Dedifferentiated amniotic fluid mesenchymal stem cell (primary cell): ENCODE measurements at regions not wholly inside any gene's neighbourhood (a gene's known extent, or its start where the extent isn't known, plus 50 kb on each side); places are given as distances from the start of the nearest gene placed in this dataset.

Experiments
- DNase-seq: peaks from one replicate; pipeline ENCODE4 v3.0.0-alpha.2; 2016; ENCODE audit errors: extremely low spot score

DNA sequence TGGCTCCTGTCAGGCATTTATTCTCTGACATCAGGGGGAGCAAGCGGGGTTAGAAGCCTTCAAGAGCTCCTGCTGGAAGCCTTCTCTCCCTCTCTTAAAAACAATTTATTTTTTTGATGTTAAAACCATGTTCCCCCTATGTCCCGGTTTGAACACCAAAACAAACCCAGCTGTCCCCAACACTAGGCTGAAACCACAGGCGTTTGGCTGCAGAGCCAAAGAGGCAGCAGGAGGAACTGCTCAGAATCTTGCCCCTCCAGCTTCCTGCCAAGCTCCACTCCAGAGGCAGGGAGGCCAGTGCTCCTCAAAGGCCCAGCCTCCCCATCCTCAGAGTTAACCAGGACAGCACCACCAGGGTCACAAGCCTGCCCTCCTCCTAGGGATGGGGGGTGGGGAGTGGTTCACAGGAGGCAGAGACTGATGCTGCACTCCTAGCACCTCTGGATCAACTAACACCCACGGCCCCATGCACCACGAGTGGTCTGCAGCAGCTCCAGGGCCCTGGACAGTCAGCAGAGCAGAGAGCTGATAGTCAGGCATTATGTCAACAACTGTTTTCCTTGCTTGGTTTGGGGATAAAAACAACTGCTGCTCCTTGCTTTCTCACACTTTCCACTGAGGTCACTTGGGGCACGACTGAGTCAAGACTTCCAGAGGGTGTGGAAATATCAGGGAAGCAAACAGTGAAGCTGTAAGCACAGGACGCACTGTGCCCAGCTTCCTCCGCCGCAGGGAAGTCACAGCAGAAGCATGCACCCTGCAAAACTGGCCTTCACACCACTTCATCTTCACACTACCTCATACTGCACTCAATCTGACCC, 96.5 kb upstream of the ADRA1B start:
- DNase-seq: no peak

DNA sequence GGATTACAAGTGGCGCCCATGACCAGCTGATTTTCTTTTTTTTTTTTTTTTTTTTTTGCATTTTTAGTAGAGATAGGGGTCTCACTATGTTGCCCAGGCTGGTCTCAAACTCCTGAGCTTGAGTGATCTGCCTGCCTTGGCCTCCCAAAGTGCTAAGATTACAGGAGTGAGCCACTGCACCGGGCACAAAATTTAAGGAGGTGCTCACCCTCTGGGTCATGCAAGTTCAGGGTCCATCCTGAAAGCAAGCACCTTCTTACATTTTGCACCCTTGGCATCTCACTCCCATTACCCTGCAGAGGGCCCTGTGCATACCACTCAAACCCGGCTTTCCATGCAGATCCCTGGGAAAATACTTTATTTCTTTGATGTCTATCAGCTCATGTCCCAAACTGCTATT, 95.6 kb upstream of the ADRA1B start:
- no peak for DNase-seq

DNA sequence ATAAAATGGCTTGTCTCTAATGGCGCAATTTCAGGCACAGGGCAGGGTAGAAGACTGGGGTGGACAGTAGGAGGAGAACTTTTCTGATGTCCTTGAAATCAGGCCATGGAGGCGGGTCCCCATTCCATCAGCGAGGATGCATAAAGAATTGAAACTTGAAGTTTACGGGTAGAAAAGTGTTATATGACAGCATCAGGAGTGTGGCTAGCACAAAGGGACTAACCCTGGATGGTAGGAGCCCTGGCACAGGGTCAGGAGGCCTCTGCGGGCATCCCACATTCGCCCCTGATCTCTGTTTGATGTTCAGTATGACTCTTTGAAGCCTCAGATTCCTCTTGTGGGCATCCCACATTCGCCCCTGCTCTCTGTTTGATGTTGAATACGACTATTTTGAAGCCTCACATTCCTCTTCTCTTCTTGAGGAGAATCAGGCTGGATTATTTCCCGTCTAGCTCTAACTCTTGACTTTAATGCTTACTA, 94.8 kb upstream of the ADRA1B start:
- no peak for DNase-seq

DNA sequence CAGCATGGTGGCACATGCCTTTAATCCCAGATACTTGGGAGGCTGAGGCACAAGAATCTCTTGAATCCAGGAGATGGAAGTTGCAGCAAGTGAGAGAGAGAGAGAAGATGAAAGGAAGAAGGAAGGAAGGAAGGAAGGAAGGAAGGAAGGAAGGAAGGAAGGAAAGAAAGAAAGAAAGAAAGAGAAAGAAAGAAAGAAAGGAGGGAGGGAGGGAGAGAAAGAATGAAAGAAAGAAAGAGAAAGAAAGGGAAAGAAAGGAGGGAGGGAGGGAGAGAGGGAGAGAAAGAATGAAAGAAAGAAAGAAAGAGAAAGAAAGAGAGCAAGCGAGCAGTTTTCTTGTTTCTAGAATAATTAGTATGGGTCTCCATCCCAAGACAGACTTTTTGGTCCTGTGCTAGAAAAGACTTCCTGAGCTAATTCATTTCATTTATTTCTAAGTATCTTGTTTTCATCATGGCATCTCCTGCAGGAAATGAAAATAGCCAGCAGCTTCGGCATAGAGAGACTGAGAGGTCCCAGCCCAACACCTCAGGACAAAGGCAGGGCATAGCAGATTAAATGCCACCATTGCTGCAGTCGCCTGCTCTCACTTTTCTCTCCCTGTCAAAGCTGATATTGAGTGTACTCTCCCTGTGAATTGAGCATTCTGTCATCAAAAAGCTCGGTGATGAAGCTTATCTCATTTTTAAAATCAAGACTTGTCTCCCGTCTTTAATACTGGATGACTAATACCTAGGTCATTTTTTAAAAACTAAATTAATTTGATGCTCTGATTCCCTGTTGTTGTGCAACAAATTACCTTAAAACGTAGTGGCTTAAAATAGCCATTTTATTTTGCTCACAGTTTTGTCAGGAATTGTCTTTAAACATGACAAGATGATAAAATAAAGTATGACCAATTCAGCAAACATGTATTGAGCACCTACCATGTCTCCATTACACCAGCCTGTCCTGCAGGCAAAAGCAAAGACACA, 91.8 kb upstream of the ADRA1B start:
- no peak for DNase-seq

DNA sequence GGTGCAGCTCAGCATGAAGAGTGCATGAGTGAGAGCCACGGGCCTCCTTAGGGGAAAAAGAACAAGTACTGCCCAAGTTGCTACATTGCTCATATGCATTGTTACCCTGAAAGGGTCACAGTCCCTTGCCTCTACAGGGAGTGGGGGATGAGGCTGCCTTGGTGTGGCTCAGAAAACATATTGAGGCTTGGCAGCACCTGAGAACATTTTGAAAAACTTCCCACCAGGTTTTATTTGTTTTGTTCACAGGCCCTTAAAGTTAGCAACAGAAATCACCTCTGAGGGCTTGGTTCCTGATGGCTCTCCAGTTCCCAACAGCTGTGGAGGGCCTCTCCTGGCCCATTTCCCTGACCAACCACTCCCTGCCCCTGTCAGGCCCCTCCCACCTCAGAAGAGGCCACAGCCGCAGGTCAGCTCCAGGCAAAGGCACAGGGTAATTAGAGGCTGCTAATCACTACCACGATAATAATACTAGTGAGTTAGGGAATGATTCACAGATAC, 90.7 kb upstream of the ADRA1B start:
- DNase-seq: no peak

DNA sequence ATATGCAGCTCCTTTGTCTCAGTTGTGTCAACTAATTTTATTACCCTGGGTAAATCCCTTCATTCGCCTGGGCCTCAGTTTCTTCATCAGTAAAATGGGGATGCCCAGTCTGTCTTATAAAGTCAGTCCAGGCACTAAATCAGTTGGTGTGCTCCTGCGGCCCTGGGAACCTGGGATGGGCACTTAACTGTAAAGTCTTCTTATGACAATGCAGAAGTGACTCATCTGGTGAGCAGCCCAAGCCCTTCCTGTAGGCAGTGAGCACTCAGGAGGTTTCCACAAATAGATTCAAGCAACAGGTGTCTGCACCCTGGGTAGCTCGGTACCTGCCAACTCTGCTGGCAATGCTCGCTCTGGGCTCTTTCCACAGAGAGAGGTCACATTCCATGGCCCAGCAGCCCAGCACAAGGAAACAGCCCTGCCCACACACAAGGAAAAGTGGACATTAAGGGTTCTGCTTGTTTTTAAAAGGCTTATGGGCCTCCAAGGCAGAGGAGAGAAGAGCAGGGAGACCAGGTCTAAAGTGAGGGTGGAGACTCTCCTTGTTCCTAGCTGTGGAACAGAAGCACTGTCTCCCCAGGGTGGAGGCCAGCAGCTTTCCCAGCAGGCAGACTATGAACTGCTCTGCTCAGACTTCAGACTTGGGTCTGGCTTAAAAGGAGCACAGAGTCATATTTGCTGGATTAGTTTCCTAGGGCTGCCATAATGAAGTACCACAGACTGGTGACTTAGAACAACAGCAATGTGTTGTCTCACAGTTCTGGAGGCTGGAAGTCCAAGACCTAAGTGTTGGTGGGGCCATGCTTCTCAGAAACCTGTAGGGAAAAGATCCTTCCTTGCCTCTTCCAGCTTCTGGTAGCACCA, 89.7 kb upstream of the ADRA1B start:
- peak; percentile 17 for DNase-seq

DNA sequence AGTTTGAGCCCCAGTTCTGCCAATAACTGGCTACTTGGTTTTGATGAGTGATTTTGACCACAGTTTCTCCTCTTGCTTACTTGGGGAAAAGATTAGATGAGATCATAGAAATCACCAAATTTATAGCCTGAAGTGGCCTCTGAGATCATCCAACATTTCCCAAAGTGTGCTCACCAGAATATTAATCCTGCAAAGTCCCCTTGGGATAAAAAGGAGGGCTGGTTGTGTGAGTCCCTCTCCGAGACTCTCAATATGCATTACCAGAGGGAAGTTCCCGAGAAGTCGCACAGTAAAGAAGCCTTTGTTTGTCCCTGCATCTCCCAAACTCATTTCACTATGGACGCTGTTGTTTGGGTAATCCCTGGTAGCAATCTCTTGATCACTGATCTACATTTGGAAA, 88.4 kb upstream of the ADRA1B start:
- no peak for DNase-seq

DNA sequence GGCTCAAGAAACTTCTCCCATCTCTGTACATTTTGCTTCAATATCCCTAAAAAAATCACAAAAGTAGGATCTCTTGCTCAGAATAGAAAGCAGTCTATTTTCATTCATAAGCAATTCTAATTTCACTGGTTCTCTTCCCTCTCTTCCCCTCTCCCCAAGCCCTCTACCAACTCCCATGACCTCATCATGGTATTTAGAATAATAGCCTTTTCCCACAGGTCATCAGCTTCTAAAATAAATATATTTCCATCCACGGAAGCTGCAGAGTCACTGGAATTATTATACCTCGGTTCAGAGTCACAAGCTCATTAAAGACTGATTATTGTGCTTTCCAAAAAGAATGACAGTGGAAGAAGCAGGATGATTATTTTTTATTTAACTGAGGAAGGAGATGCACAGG, 84.2 kb upstream of the ADRA1B start:
- DNase-seq: no peak

DNA sequence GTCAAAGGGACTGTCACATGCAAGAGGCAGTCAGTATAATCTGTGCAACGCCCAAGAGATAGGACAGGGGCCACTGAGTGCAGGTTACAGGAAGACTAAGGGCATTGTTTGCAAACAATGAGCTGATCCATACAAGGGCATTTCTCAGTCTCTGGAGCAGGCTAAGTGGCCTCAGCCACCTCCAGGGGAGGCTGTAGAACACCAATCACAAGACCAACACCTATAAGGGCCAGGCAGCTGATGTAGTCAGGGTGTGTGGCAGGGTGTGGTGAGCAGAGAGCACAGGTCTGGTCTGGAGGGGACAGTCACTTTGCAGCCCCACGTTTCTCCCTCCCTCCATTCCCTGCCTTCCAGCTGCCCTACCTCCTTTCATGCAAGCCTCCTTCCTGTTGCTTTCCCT, 83.2 kb upstream of the ADRA1B start:
- no peak for DNase-seq

DNA sequence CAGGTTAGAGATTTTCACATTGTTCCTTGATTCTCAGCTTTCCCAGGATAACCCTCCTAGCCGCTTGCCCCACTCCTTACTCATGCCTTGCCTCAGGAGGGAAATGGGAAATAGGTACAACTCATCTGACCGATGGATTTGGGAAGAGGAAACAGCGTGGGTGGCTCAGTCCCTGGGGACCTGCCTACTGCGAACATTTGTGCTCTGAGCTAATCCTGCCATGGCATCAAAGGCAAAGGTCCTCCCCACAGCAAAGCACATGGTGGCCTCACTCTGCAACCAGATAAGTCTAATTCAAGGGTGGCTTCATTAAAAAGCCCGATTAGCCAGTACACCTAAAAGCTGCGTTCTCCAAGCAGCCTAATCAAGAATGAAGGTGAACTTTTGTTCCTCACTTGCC, 82.4 kb upstream of the ADRA1B start:
- DNase-seq: no peak

DNA sequence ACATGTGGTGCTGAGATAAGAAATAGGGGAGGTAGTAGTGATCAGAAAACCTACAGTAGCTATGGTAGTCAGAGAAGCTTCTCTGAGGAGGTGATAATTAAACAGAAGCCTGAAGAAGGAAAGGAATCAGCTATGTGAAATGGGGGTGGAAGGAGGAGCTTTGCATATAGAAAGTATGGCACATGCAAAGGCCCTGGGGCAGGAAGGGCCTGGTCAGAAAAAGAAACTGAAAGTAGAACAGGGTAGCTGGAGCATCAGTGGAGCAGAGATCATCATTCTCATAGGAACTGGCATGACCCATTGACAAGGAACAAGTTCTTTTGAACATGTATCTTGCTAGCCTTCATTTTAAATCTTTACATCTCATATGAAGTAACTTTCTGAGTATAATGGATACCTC, 80.7 kb upstream of the ADRA1B start:
- DNase-seq: no peak

DNA sequence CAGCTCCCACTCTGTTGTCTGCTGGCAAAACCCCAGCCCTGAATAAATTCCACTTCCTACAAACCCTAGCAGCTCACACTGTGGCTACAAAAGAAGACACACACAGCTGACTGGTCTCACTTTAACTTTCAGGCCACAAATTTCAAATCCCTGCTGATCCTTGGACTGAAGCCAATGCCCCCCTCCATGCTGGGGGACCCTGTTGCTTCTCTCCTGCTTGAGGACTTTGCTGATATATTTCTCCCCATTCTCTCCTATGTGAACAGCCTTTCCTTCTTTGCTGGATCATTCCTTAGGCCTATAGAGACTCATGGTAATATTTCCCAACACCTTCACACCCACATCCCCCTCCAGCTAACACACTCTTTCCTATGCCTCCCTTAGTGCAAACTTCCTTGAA, 79.6 kb upstream of the ADRA1B start:
- DNase-seq: no peak

DNA sequence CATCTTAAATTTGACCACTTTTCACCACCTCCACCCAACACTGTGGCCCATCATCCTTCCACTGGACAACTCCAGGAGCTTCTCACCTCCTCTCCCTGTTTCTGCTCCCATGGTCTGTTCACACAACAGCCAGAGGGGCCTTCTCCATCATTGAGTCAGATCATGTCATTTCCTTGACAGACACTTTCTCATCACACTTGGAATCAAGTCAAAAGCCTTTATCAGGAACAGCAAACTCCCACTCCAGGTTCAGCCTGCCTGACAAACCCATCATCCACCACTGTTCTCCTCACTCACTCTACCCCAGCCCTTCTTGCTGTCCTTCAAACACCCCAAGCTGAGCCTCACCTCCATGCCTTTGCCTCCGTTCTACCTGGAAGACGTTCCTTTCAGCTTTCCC, 78.4 kb upstream of the ADRA1B start:
- no peak for DNase-seq

DNA sequence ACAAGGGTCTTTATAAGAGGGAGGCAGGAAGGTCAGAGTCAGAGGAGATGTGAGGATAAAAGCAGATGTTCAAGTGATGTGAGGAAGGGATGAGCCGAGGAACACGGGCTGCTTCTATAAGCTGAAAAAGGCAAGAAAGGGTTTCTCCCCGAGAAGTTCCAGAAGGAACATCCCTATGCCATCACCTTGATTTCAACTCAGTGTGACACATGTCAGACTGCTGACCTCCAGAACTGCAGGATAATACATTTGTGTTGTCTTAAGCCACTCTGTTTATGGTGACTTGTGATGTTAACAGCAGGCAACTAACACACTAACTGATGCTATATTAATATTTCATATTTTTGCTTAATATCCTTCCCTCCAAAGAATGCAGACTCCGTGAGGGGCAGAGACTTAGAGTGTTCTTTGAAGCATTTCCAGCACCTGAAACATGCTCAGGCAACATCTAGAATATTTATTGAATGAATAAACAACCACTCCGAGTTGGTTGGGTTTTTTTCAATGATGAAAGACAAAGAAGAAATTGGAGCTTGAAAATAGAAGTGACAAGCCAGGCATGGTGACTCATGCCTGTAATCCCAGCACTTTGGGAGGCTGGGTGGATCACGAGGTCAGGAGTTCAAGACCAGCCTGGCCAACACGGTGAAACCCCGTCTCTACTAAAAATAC, 77.6 kb upstream of the ADRA1B start:
- no peak for DNase-seq

DNA sequence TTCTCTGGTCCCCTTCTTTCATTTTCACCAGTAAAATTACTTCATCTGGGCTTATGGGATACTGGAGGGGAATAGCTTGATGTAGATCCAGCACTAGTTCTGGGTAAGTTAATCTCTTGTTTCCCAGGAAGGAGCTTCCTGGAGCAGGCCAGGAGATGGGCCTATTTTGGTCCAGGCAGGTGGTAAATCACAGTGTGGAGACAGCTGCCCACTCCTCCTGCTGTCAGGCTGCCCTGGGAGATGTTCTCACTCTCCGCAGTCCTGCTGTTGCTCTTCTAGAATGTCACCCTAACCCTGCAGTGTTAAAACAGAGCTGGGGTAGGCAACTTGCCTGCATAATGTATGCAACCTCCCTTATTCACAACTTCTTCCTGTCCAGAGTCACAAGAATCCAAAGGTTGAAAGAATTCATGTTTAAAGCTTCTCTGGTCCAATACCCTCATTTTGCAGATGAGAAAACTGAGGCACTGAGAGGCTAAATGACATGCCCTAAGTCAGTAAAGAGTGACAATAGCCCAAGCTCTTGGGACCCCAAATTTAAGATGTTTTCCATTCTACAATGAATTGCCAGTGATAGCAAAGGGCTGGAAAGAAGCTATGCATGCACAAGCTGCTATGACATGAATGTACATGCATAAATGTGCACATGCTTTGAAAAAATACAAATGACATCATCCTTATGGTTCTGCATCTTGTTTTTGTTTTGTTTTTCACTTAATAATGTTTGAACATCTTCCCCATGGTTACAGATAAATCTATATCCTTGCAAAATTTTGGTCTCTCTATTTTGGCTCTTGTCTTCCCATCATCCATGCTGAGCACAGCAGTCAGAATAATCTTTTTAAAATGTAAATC, 71.8 kb upstream of the ADRA1B start:
- no peak for DNase-seq

DNA sequence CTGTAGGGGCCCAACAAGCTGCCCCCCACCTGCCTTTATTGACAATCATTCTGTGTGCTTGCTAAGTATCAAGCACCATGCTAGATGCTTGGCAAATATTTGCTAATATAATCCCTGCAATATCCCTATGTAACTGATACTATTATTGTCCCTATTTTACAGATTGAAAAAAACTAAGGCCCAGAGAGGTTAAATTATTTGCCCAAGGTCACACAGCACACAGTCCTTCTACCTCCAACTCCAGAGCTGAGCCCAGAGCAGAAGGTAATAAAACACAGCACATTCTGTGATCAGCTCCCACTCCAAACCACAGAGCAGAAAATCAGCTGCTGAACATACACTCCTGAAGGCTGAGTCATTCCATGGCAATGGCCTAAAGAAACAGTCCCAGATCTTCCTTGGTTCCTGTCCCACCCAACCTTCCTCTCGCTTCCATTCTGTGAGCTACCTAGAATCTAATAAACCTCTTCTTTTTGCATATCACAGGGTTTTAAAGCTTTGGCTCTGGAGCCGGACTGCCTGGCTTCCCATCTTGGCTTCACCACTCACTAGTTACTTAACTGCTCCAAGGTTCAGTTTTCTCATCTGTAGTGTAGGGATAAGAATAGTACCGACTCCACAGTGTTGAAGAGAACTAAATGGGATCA, 66.7 kb upstream of the ADRA1B start:
- DNase-seq: peak; percentile 15

DNA sequence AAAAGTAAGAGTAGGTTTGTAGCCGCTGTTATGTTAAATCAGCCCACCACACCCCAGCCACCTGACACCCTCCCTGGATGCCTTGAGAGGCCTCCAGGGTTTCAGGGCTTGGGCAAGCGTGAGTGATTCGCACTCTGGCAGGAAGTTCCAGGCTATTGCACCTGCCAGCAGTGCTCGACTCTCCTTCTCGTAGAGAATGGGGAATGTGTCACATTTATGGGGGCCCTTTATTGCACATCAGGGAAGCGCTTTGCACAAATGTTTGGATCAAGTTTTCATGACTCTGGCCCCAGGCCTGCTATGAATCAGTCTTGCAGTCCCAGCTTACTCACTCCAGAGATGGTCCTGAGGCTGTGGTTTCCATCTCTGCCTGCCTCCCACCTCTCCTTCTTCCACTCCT, 66.1 kb upstream of the ADRA1B start:
- no peak for DNase-seq

DNA sequence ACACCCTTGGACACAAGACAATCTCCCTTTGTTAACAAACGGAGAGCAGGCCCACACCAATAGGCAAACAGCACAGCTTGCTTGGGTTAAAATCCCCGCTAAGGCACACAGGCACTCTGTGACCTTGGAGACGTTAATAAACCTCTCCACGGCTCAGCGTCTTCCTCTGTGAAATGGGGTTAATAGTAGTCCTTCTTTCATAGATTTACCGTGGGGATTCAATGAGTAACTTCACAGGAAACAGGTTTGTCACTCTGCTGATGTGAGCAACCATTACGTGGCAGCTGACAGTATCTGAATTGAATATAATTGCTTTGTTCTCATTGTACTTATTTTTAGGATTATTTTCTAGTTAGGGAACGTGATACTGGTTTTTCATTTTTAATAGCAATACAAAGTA, 65.2 kb upstream of the ADRA1B start:
- no peak for DNase-seq

DNA sequence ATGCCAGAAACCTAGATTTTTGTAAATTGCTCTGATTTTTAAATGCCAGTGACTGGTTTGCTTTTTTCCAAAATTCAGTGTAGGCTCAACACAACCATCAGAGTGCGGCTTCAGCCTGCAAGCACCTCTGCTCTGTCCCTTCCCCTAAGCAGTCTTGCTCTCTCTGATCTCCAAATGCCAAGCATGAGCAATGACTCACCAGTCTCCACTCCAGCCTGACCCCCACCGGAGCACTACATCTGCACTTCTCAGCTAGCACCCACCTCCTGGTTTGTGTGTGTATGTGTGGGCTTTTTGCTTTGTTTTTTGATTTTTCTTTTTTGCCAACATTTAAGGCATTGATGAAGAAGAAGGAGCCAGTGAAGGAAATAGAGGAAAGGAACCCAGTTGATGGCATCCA, 61.4 kb upstream of the ADRA1B start:
- DNase-seq: no peak
